DOHH2 (cell line): ENCODE measurements at regions not wholly inside any gene's neighbourhood (a gene's known extent, or its start where the extent isn't known, plus 50 kb on each side); places are given as distances from the start of the nearest gene placed in this dataset.

ENCODE experiments used
- H3F3A ChIP-seq: fragments of 200-600 bp; sonication (generic), shearing (Covaris generic); 2 replicates; pipeline ENCODE4 v1.6.0; 2016; ENCODE audit warnings: antibody characterized with exemption, mild to moderate bottlenecking; ENCODE audit not compliant: control insufficient read depth, insufficient read depth
- H3K27ac ChIP-seq: fragments of 200-600 bp; sonication (generic); 2 replicates; pipeline ENCODE4 v1.5.1; 2014; ENCODE audit warnings: low read depth, mild to moderate bottlenecking, low read length, moderate library complexity
- H3K27me3 ChIP-seq: fragments of 200-600 bp; sonication (generic); 2 replicates; pipeline ENCODE4 v1.6.1; 2014; ENCODE audit warnings: mild to moderate bottlenecking, low read length, mixed read lengths; ENCODE audit not compliant: control insufficient read depth
- H3K36me3 ChIP-seq: fragments of 200-600 bp; sonication (generic); 2 replicates; pipeline ENCODE4 v1.6.1; 2014; ENCODE audit warnings: mild to moderate bottlenecking, low read length, moderate library complexity, mixed read lengths; ENCODE audit not compliant: control insufficient read depth
- H3K4me1 ChIP-seq: fragments of 200-600 bp; sonication (generic); 2 replicates; pipeline ENCODE4 v1.6.1; 2014; ENCODE audit warnings: mild to moderate bottlenecking, low read length, mixed read lengths; ENCODE audit not compliant: control insufficient read depth
- H3K4me2 ChIP-seq: fragments of 200-600 bp; sonication (generic); 2 replicates; pipeline ENCODE4 v1.6.0; 2014; ENCODE audit warnings: mild to moderate bottlenecking, low read length, moderate library complexity
- H3K4me3 ChIP-seq: fragments of 200-600 bp; sonication (generic); 2 replicates; pipeline ENCODE4 v1.5.1; 2014; ENCODE audit warnings: mild to moderate bottlenecking, low read length, mixed read lengths
- H3K79me2 ChIP-seq: fragments of 200-600 bp; sonication (generic); 2 replicates; pipeline ENCODE4 v1.6.1; 2014; ENCODE audit warnings: mild to moderate bottlenecking, low read length, mixed read lengths; ENCODE audit not compliant: control insufficient read depth
- H3K9me2 ChIP-seq: fragments of 200-600 bp; sonication (generic); replicated peaks from 2 replicates; pipeline ENCODE4 v1.6.1; 2014; ENCODE audit warnings: mild to moderate bottlenecking, low read length, mixed read lengths; ENCODE audit not compliant: control insufficient read depth
- H3K9me3 ChIP-seq: fragments of 200-600 bp; sonication (generic); 2 replicates; pipeline ENCODE4 v1.6.1; 2014; ENCODE audit warnings: antibody characterized with exemption, low read length, mixed read lengths; ENCODE audit not compliant: control insufficient read depth, insufficient read depth
- H4K20me1 ChIP-seq: fragments of 200-600 bp; sonication (generic); 2 replicates; pipeline ENCODE4 v1.6.0; 2014; ENCODE audit warnings: low read depth, mild to moderate bottlenecking, antibody characterized with exemption, low read length, moderate library complexity; ENCODE audit not compliant: control insufficient read depth, insufficient read depth
- CTCF ChIP-seq: fragments of 200-600 bp; sonication (generic); IDR thresholded peaks from one replicate; pipeline ENCODE4 v1.5.1; 2014; ENCODE audit warnings: antibody characterized with exemption, mild to moderate bottlenecking, low read depth, low read length; ENCODE audit not compliant: poor library complexity, severe bottlenecking
- EZH2phosphoT487 ChIP-seq: fragments of 200-600 bp; sonication (generic); IDR thresholded peaks from 2 replicates; pipeline ENCODE4 v1.6.1; 2017; ENCODE audit warnings: borderline replicate concordance, mild to moderate bottlenecking, antibody characterized with exemption, low read length, moderate library complexity, mixed read lengths

GRCh38 chr2:78532762-78533379, 492.6 kb upstream of the REG3G start:
- Histone ChIP-seq H3K4me3 (no peak overlapping the region), H3F3A (no peaks in the 10 kb centered on the region), H3K4me1 (no peaks in the 10 kb centered on the region), H4K20me1 (no peaks in the 10 kb centered on the region), H3K79me2 (no peaks in the 10 kb centered on the region), H3K9me2 (no peaks in the 10 kb centered on the region), H3K9me3 (no peaks in the 10 kb centered on the region), H3K36me3 (no peaks in the 10 kb centered on the region), H3K4me2 (no peak overlapping the region), H3K27me3 (no peaks in the 10 kb centered on the region), H3K27ac (no peak overlapping the region)
- no peak for TF ChIP-seq EZH2phosphoT487
- no peak for TF ChIP-seq CTCF

GRCh38 chr2:78535395-78535794, 490.1 kb upstream of the REG3G start:
- no peaks in the 10 kb centered on the region for H3K9me2 ChIP-seq
- H3K27me3 ChIP-seq, result no peaks in the 10 kb centered on the region
- no peak overlapping the region for H3K4me2 ChIP-seq
- no peaks in the 10 kb centered on the region for H3F3A ChIP-seq
- H3K4me1 ChIP-seq, result no peaks in the 10 kb centered on the region
- TF ChIP-seq CTCF (no peak), EZH2phosphoT487 (no peak)
- no peak overlapping the region for H3K4me3 ChIP-seq
- no peak overlapping the region for H3K27ac ChIP-seq
- H3K36me3 ChIP-seq, result no peaks in the 10 kb centered on the region
- no peaks in the 10 kb centered on the region for H3K79me2 ChIP-seq
- H3K9me3 ChIP-seq, result no peaks in the 10 kb centered on the region
- no peaks in the 10 kb centered on the region for H4K20me1 ChIP-seq

- Histone ChIP-seq H3K79me2 (no peaks in the 10 kb centered on the region), H3K27me3 (no peaks in the 10 kb centered on the region), H3K4me2 (no peak overlapping the region), H3F3A (no peaks in the 10 kb centered on the region), H4K20me1 (no peaks in the 10 kb centered on the region), H3K9me3 (no peaks in the 10 kb centered on the region), H3K9me2 (no peaks in the 10 kb centered on the region), H3K4me1 (no peaks in the 10 kb centered on the region), H3K4me3 (no peak overlapping the region), H3K27ac (no peak overlapping the region), H3K36me3 (no peaks in the 10 kb centered on the region)
- TF ChIP-seq EZH2phosphoT487 (no peak), CTCF (no peak)
Measured at GRCh38 chr2:78538322-78538721, 487.2 kb upstream of the REG3G start.

GRCh38 chr2:78540255-78540654, 485.2 kb upstream of the REG3G start:
- no peaks in the 10 kb centered on the region for H3K4me1 ChIP-seq
- no peaks in the 10 kb centered on the region for H3K9me2 ChIP-seq
- H3K36me3 ChIP-seq, result no peaks in the 10 kb centered on the region
- H3K27ac ChIP-seq, result no peak overlapping the region
- H3K27me3 ChIP-seq, result no peaks in the 10 kb centered on the region
- H3K9me3 ChIP-seq, result no peaks in the 10 kb centered on the region
- no peak overlapping the region for H3K4me3 ChIP-seq
- no peaks in the 10 kb centered on the region for H3F3A ChIP-seq
- TF ChIP-seq CTCF, result no peak
- TF ChIP-seq EZH2phosphoT487, result no peak
- no peak overlapping the region for H3K4me2 ChIP-seq
- no peaks in the 10 kb centered on the region for H3K79me2 ChIP-seq
- no peaks in the 10 kb centered on the region for H4K20me1 ChIP-seq
